Trophoblast cell (in vitro differentiated cells and primary cell): ENCODE measurements at regions not wholly inside any gene's neighbourhood (a gene's known extent, or its start where the extent isn't known, plus 50 kb on each side); places are given as distances from the start of the nearest gene placed in this dataset.

Experiments
- DNase-seq, 2 donors: peaks; one replicate each; pipeline ENCODE4 v3.0.0-alpha.2; 2016
- H2AFZ ChIP-seq: 2 replicates; pipeline ENCODE4 v1.6.1; 2013; ENCODE audit warnings: low read length, moderate library complexity, mild to moderate bottlenecking; ENCODE audit not compliant: insufficient read depth, poor library complexity
- H2AK5ac ChIP-seq: 2 replicates; pipeline ENCODE4 v1.6.1; 2013; ENCODE audit warnings: mild to moderate bottlenecking, low read length
- H2BK120ac ChIP-seq: 2 replicates; pipeline ENCODE4 v1.6.1; 2013; ENCODE audit warnings: low read length, mild to moderate bottlenecking, moderate library complexity; ENCODE audit not compliant: insufficient read depth, poor library complexity
- H2BK12ac ChIP-seq: 2 replicates; pipeline ENCODE4 v1.6.1; 2013; ENCODE audit warnings: mild to moderate bottlenecking, low read length, moderate library complexity
- H2BK5ac ChIP-seq: 2 replicates; pipeline ENCODE4 v1.6.1; 2013; ENCODE audit warnings: low read length, low read depth, moderate library complexity, mild to moderate bottlenecking; ENCODE audit not compliant: poor library complexity
- H3K14ac ChIP-seq: 2 replicates; pipeline ENCODE4 v1.6.1; 2013; ENCODE audit warnings: mild to moderate bottlenecking, low read length
- H3K18ac ChIP-seq: 2 replicates; pipeline ENCODE4 v1.6.1; 2013; ENCODE audit warnings: mild to moderate bottlenecking, low read length
- H3K23ac ChIP-seq: 2 replicates; pipeline ENCODE4 v1.6.1; 2013; ENCODE audit warnings: low read length
- H3K27ac ChIP-seq: 2 replicates; pipeline ENCODE4 v1.5.1; 2013; ENCODE audit warnings: low read depth, mild to moderate bottlenecking, inconsistent platforms, low read length, moderate library complexity
- H3K27me3 ChIP-seq: 2 replicates; pipeline ENCODE4 v1.6.1; 2013; ENCODE audit warnings: inconsistent platforms, mild to moderate bottlenecking, low read length, moderate library complexity; ENCODE audit not compliant: insufficient read depth
- H3K36me3 ChIP-seq, 2 experiments: 1 replicate in 1 of 2; 2 replicates in 1 of 2; pipeline ENCODE4 v1.6.1; 2013; ENCODE audit warnings: low read length in 2 of 2, mild to moderate bottlenecking in 2 of 2, moderate library complexity in 1 of 2; ENCODE audit not compliant: insufficient read depth in 2 of 2, control insufficient read depth in 1 of 2
- H3K4ac ChIP-seq: 2 replicates; pipeline ENCODE4 v1.6.1; 2013; ENCODE audit warnings: low read depth, mild to moderate bottlenecking, low read length, moderate library complexity
- H3K4me1 ChIP-seq, 2 experiments: 1 replicate in 1 of 2; 2 replicates in 1 of 2; pipeline ENCODE4 v1.6.1; 2013; ENCODE audit warnings: low read length in 2 of 2, mild to moderate bottlenecking in 2 of 2, moderate library complexity in 1 of 2; ENCODE audit not compliant: insufficient read depth in 2 of 2, control insufficient read depth in 1 of 2
- H3K4me2 ChIP-seq: 2 replicates; pipeline ENCODE4 v1.6.1; 2013; ENCODE audit warnings: inconsistent platforms, mild to moderate bottlenecking, low read length, moderate library complexity
- H3K4me3 ChIP-seq: 2 replicates; pipeline ENCODE4 v1.5.1; 2013; ENCODE audit warnings: mild to moderate bottlenecking, low read depth, low read length, inconsistent platforms
- H3K79me1 ChIP-seq: one replicate; pipeline ENCODE4 v1.6.1; 2013; ENCODE audit warnings: low read length
- H3K79me2 ChIP-seq: 2 replicates; pipeline ENCODE4 v1.6.1; 2013; ENCODE audit warnings: low read length, mild to moderate bottlenecking; ENCODE audit not compliant: control insufficient read depth, insufficient read depth, poor library complexity
- H3K9ac ChIP-seq: 2 replicates; pipeline ENCODE4 v1.6.1; 2013; ENCODE audit warnings: mild to moderate bottlenecking, low read length
- H3K9me3 ChIP-seq: 2 replicates; pipeline ENCODE4 v1.6.1; 2013; ENCODE audit warnings: low read depth, mild to moderate bottlenecking, control low read depth, inconsistent platforms, low read length; ENCODE audit not compliant: insufficient read depth
- H4K12ac ChIP-seq: 2 replicates; pipeline ENCODE4 v1.6.1; 2013; ENCODE audit warnings: low read depth, mild to moderate bottlenecking, low read length, moderate library complexity
- H4K8ac ChIP-seq: 2 replicates; pipeline ENCODE4 v1.6.1; 2013; ENCODE audit warnings: low read depth, mild to moderate bottlenecking, low read length, moderate library complexity
- H4K91ac ChIP-seq: one replicate; pipeline ENCODE4 v1.6.1; 2013; ENCODE audit warnings: low read depth, mild to moderate bottlenecking, low read length, moderate library complexity
- WGBS: extraction: QIAGEN DNeasy Blood & Tissue Kit; methylation state at CpG from one replicate; pipeline ENCODE4 v1.1.7; 2013; ENCODE audit warnings: missing lambda C conversion rate; ENCODE audit not compliant: insufficient read length, insufficient coverage; ENCODE audit errors: extremely low coverage; 5-methylcytosine and 5-hydroxymethylcytosine counted together

DNA sequence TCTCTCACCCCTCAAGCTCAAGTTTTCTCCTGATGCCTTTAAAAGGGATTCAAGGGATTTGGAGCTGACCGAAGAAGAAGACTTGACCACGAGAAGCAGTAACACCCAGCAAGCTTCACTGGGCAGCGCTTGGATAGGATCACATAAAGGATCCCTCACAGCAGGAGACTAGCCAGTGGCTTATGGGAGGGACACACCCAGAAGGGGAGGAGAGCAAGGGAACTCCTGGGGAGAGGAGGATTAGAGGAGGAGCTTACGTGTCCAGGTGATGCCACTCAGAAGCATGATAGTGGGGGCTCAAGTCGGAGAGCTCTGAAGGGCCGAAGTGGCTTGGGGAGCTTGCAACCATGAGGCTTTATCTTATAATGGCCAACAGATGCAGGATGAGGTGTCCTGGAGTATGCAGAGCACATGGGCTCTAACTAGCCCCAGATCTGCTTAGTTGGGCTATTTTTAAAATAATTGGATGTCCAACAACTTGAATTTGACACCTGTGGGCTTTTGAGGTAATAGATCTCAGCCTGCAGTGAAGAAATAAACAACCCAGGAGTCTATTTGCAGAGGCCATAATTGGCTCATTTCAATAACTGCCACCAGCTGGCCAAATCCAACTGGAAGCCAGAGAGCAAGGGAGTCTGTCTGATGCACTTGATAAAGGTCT, 137.9 kb upstream of the EXOC2 start:
- Histone ChIP-seq H3K4me2 (no peak overlapping the region), H3K18ac (no peak overlapping the region), H2BK12ac (no peak overlapping the region), H2BK120ac (no peak overlapping the region), H3K9ac (no peak overlapping the region), H4K91ac (no peak overlapping the region), H3K23ac (no peak overlapping the region), H3K27ac (no peak overlapping the region), H3K79me1 (no peaks in the 10 kb centered on the region), H3K4me3 (no peak overlapping the region), H2AFZ (no peak overlapping the region), H4K8ac (no peak overlapping the region), H4K12ac (no peak overlapping the region), H3K36me3 (no peaks in the 10 kb centered on the region), H3K79me2 (no peaks in the 10 kb centered on the region), H3K4me1 (no peaks in the 10 kb centered on the region), H3K27me3 (no peaks in the 10 kb centered on the region), H3K14ac (no peak overlapping the region), H2BK5ac (no peak overlapping the region), H3K9me3 (no peaks in the 10 kb centered on the region), H3K4ac (no peak overlapping the region), H2AK5ac (no peak overlapping the region)
- WGBS = no CpG with 5 or more reads among the region's 6 CpGs
- DNase-seq = no peak

GRCh38 chr6:829656-830055, 136.7 kb upstream of the EXOC2 start:
- H3K27ac ChIP-seq = no peak overlapping the region
- WGBS = no CpG with 5 or more reads among the region's 4 CpGs
- no peak overlapping the region for H3K4ac ChIP-seq

DNA sequence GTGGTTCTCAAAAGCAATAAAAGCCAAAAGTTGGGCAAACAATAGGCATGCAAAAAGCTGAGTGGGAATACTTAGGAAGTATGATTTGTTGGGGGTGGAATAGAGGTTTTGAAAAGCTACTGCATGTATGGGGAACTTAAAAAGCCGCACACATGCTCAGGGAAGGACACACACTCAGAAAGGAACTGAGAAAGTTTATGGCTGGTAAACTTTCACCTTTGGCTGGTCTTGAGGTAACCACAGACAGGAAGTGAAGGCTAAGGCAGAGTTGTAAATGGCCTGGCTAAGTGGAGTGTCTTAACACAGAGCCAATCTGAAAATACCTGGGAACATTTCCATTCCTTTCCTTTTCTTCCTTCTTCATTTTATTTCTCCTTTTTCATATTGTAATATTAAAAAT, 134.5 kb upstream of the EXOC2 start:
- Histone ChIP-seq H2BK5ac (no peak overlapping the region), H3K9ac (no peak overlapping the region), H3K4ac (no peak overlapping the region), H3K27me3 (no peaks in the 10 kb centered on the region), H2AK5ac (no peak overlapping the region), H2AFZ (no peak overlapping the region), H4K12ac (no peak overlapping the region), H3K4me1 (no peaks in the 10 kb centered on the region), H3K4me3 (no peak overlapping the region), H3K14ac (no peak overlapping the region), H4K8ac (no peak overlapping the region), H3K9me3 (no peaks in the 10 kb centered on the region), H3K27ac (no peak overlapping the region), H3K79me2 (no peaks in the 10 kb centered on the region), H3K18ac (no peak overlapping the region), H2BK120ac (no peak overlapping the region), H3K36me3 (no peaks in the 10 kb centered on the region), H3K4me2 (no peak overlapping the region), H4K91ac (no peak overlapping the region), H3K23ac (no peak overlapping the region), H2BK12ac (no peak overlapping the region), H3K79me1 (no peaks in the 10 kb centered on the region)
- no peak for DNase-seq
- no CpG with 5 or more reads among the region's 1 CpG for WGBS

More at GRCh38 chr6:829656-830055, 136.7 kb upstream of the EXOC2 start:
- Histone ChIP-seq H2BK120ac (no peak overlapping the region), H4K8ac (no peak overlapping the region), H3K4me3 (no peak overlapping the region), H2BK12ac (no peak overlapping the region), H3K79me1 (no peaks in the 10 kb centered on the region), H2BK5ac (no peak overlapping the region), H3K18ac (no peak overlapping the region), H4K12ac (no peak overlapping the region), H3K14ac (no peak overlapping the region), H3K9me3 (no peaks in the 10 kb centered on the region), H4K91ac (no peak overlapping the region), H2AK5ac (no peak overlapping the region), H2AFZ (no peak overlapping the region), H3K79me2 (no peaks in the 10 kb centered on the region), H3K36me3 (no peaks in the 10 kb centered on the region), H3K4me1 (no peaks in the 10 kb centered on the region), H3K9ac (no peak overlapping the region), H3K4me2 (no peak overlapping the region), H3K23ac (no peak overlapping the region), H3K27me3 (no peaks in the 10 kb centered on the region)
- DNase-seq = no peak

DNA sequence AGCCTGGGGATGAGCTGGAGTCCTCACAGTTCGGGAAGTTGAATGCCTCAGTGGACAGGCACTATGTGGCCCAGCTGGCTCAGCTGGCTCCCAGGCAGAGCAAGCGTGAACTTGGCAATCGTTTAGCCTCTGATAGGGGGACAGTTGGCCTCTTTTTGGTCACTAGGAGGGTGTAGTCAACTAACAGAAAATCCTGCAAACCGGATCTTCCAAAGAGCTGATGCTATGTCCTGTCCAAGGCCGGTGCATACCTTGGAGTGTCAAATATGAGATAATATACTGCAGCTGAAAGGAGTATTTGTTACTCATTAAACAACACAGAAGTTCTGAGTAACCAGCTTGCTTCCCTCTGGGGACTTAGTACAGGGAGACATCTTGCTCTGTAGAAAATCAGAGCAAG, 126.2 kb upstream of the EXOC2 start:
- Histone ChIP-seq H3K27me3 (no peaks in the 10 kb centered on the region), H3K79me2 (no peaks in the 10 kb centered on the region), H3K27ac (no peak overlapping the region), H3K36me3 (no peaks in the 10 kb centered on the region), H2BK12ac (no peak overlapping the region), H3K4me1 (no peaks in the 10 kb centered on the region), H3K9me3 (no peaks in the 10 kb centered on the region), H4K12ac (no peak overlapping the region), H4K8ac (no peak overlapping the region), H2AFZ (no peak overlapping the region), H3K18ac (no peak overlapping the region), H3K4ac (no peak overlapping the region), H3K4me3 (no peak overlapping the region), H3K79me1 (no peaks in the 10 kb centered on the region), H4K91ac (no peak overlapping the region), H3K4me2 (no peak overlapping the region), H3K14ac (no peak overlapping the region), H2AK5ac (no peak overlapping the region), H2BK5ac (no peak overlapping the region), H3K23ac (no peak overlapping the region), H2BK120ac (no peak overlapping the region), H3K9ac (no peak overlapping the region)
- no peak for DNase-seq
- no CpG with 5 or more reads among the region's 5 CpGs for WGBS
